Muscle layer of duodenum (tissue), 2 donors: ENCODE measurements at regions not wholly inside any gene's neighbourhood (a gene's known extent, or its start where the extent isn't known, plus 50 kb on each side); places are given as distances from the start of the nearest gene placed in this dataset.
A peak's percentile ranks its signal among the peaks of the same experiment; 100 is the strongest.

Experiments
- H3K27ac ChIP-seq: one replicate; pipeline ENCODE4 v1.7.0; 2013; ENCODE audit warnings: mild to moderate bottlenecking, low read length
- H3K27me3 ChIP-seq: one replicate; pipeline ENCODE4 v1.7.0; 2013; ENCODE audit warnings: low read depth, mild to moderate bottlenecking, control low read depth, low read length
- H3K36me3 ChIP-seq, 2 donors: one replicate each; pipeline ENCODE4 v1.7.0; 2013; ENCODE audit warnings: low read length in 2 of 2, control low read depth in 1 of 2, mild to moderate bottlenecking in 1 of 2; ENCODE audit not compliant: insufficient read depth in 2 of 2, control insufficient read depth in 1 of 2
- H3K4me1 ChIP-seq, 2 donors: one replicate each; pipeline ENCODE4 v1.7.0; 2013; ENCODE audit warnings: low read length in 2 of 2, mild to moderate bottlenecking in 2 of 2, control low read depth in 1 of 2, moderate library complexity in 1 of 2; ENCODE audit not compliant: insufficient read depth in 2 of 2, control insufficient read depth in 1 of 2
- H3K4me3 ChIP-seq, 2 donors: one replicate each; pipeline ENCODE4 v1.7.0; 2013; ENCODE audit warnings: low read length in 2 of 2, low read depth in 1 of 2, mild to moderate bottlenecking in 1 of 2
- H3K9me3 ChIP-seq, 2 donors: one replicate each; pipeline ENCODE4 v1.7.0; 2013; ENCODE audit warnings: low read length in 2 of 2, control low read depth in 1 of 2, mild to moderate bottlenecking in 1 of 2; ENCODE audit not compliant: control insufficient read depth in 1 of 2
- donor health status: healthy.

GRCh38 chr4:89665662-89666061 lies 171.3 kb downstream of the SNCA start:
- H3K27ac ChIP-seq: no peak overlapping the region
- no peaks in the 10 kb centered on the region for H3K4me1 ChIP-seq
- H3K36me3 ChIP-seq: no peaks in the 10 kb centered on the region
- H3K27me3 ChIP-seq: no peaks in the 10 kb centered on the region
- no peak overlapping the region for H3K4me3 ChIP-seq
- no peaks in the 10 kb centered on the region for H3K9me3 ChIP-seq

GRCh38 chr4:89664521-89664920 lies 172.4 kb downstream of the SNCA start:
- Histone ChIP-seq H3K36me3 (no peaks in the 10 kb centered on the region), H3K9me3 (no peaks in the 10 kb centered on the region), H3K4me1 (no peaks in the 10 kb centered on the region), H3K27me3 (no peaks in the 10 kb centered on the region), H3K4me3 (no peak overlapping the region), H3K27ac (no peak overlapping the region)

GRCh38 chr4:89661173-89661899 lies 175.6 kb downstream of the SNCA start:
- H3K4me1 ChIP-seq: no peaks in the 10 kb centered on the region
- no peak overlapping the region for H3K4me3 ChIP-seq
- no peak overlapping the region for H3K27ac ChIP-seq
- no peaks in the 10 kb centered on the region for H3K36me3 ChIP-seq
- no peaks in the 10 kb centered on the region for H3K27me3 ChIP-seq
- no peaks in the 10 kb centered on the region for H3K9me3 ChIP-seq

- Histone ChIP-seq H3K36me3 (no peaks in the 10 kb centered on the region), H3K27ac (no peak overlapping the region), H3K4me3 (no peak overlapping the region), H3K27me3 (no peaks in the 10 kb centered on the region), H3K4me1 (no peaks in the 10 kb centered on the region), H3K9me3 (no peaks in the 10 kb centered on the region)
These were observed 176.4 kb downstream of the SNCA start for GRCh38 chr4:89660444-89661172.

- H3K4me3 ChIP-seq: no peak overlapping the region
- H3K36me3 ChIP-seq: no peaks in the 10 kb centered on the region
- no peaks in the 10 kb centered on the region for H3K4me1 ChIP-seq
- no peak overlapping the region for H3K27ac ChIP-seq
- no peaks in the 10 kb centered on the region for H3K9me3 ChIP-seq
- H3K27me3 ChIP-seq: no peaks in the 10 kb centered on the region
These were observed 178.3 kb downstream of the SNCA start for GRCh38 chr4:89658701-89659024.

GRCh38 chr4:89657931-89658700 lies 178.8 kb downstream of the SNCA start:
- Histone ChIP-seq H3K9me3 (no peaks in the 10 kb centered on the region), H3K4me1 (no peaks in the 10 kb centered on the region), H3K27ac (no peak overlapping the region), H3K36me3 (no peaks in the 10 kb centered on the region), H3K4me3 (no peak overlapping the region), H3K27me3 (no peaks in the 10 kb centered on the region)

- no peaks in the 10 kb centered on the region for H3K4me1 ChIP-seq
- H3K27me3 ChIP-seq: no peaks in the 10 kb centered on the region
- H3K9me3 ChIP-seq: no peaks in the 10 kb centered on the region
- H3K27ac ChIP-seq: no peak overlapping the region
- no peak overlapping the region for H3K4me3 ChIP-seq
- H3K36me3 ChIP-seq: no peaks in the 10 kb centered on the region
These were observed 183.9 kb downstream of the SNCA start for GRCh38 chr4:89653012-89653411.

- Histone ChIP-seq H3K9me3 (no peaks in the 10 kb centered on the region), H3K36me3 (no peaks in the 10 kb centered on the region), H3K4me3 (no peak overlapping the region), H3K27me3 (no peaks in the 10 kb centered on the region), H3K4me1 (no peaks in the 10 kb centered on the region), H3K27ac (no peak overlapping the region)
These were observed 191.5 kb downstream of the SNCA start for GRCh38 chr4:89645482-89645881.

GRCh38 chr4:89641367-89641687 lies 195.6 kb downstream of the SNCA start:
- H3K4me3 ChIP-seq: peak overlapping the region in 1 of 2 donors; percentile 27
- H3K36me3 ChIP-seq: no peaks in the 10 kb centered on the region
- H3K4me1 ChIP-seq: no peaks in the 10 kb centered on the region
- H3K9me3 ChIP-seq: no peaks in the 10 kb centered on the region
- H3K27me3 ChIP-seq: no peaks in the 10 kb centered on the region
- H3K27ac ChIP-seq: no peak overlapping the region

GRCh38 chr4:89640620-89641366 lies 196.2 kb downstream of the SNCA start:
- Histone ChIP-seq H3K4me1 (no peaks in the 10 kb centered on the region), H3K9me3 (no peaks in the 10 kb centered on the region), H3K27ac (no peak overlapping the region), H3K4me3 (peak overlapping the region in 1 of 2 donors; percentile 27), H3K36me3 (no peaks in the 10 kb centered on the region), H3K27me3 (no peaks in the 10 kb centered on the region)

- Histone ChIP-seq H3K4me1 (no peaks in the 10 kb centered on the region), H3K9me3 (no peaks in the 10 kb centered on the region), H3K4me3 (no peak overlapping the region), H3K36me3 (no peaks in the 10 kb centered on the region), H3K27ac (no peak overlapping the region), H3K27me3 (no peaks in the 10 kb centered on the region)
These were observed 197.6 kb downstream of the SNCA start for GRCh38 chr4:89639395-89639794.
